ENCODE measurements at regions not wholly inside any gene's neighbourhood (a gene's known extent, or its start where the extent isn't known, plus 50 kb on each side); places are given as distances from the start of the nearest gene placed in this dataset.

DNA sequence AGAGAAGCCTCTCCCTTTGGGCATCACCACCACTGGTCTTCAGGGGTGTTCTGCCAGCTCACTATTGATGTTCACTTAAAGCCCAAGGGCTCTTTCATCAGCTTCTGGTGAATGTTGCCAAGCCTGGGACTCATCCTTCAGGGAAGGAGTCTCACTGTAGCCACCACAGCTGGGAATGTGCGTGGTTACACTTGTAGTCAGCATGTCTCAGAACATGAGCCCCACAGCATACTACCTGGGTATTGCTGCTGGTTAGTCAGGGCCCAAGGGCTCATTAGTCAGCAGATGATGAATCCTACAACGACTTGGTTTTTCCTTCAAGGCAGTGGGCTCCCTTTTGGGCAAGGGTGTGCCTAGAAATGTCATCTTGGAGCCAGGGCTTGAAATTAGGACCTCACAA lies 412.9 kb downstream of the VGLL3 start:
- TF ChIP-seq, protein P1, sequence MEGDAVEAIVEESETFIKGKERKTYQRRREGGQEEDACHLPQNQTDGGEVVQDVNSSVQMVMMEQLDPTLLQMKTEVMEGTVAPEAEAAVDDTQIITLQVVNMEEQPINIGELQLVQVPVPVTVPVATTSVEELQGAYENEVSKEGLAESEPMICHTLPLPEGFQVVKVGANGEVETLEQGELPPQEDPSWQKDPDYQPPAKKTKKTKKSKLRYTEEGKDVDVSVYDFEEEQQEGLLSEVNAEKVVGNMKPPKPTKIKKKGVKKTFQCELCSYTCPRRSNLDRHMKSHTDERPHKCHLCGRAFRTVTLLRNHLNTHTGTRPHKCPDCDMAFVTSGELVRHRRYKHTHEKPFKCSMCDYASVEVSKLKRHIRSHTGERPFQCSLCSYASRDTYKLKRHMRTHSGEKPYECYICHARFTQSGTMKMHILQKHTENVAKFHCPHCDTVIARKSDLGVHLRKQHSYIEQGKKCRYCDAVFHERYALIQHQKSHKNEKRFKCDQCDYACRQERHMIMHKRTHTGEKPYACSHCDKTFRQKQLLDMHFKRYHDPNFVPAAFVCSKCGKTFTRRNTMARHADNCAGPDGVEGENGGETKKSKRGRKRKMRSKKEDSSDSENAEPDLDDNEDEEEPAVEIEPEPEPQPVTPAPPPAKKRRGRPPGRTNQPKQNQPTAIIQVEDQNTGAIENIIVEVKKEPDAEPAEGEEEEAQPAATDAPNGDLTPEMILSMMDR (conservative IDR thresholded peaks at IDR 0.05; ENCODE audit: low read depth, low read length), result no peak
- DNase-seq (ENCODE audit: low read depth), result no peak
- H3K4me3 ChIP-seq (ENCODE audit: low read depth, low read length), result no peak overlapping the region

GRCh38 chr3:86563400-86563970 lies 427.5 kb downstream of the VGLL3 start:
- H3K4me3 ChIP-seq (ENCODE audit: low read depth, low read length), result no peak overlapping the region
- no peak for DNase-seq (ENCODE audit: low read depth)
- TF ChIP-seq, protein P1 (conservative IDR thresholded peaks at IDR 0.05; ENCODE audit: low read depth, low read length), result peak; percentile 59

GRCh38 chr3:86562090-86562489 lies 428.9 kb downstream of the VGLL3 start:
- TF ChIP-seq, protein P1 (conservative IDR thresholded peaks at IDR 0.05; ENCODE audit: low read depth, low read length), result no peak
- DNase-seq (ENCODE audit: low read depth), result no peak
- no peak overlapping the region for H3K4me3 ChIP-seq (ENCODE audit: low read depth, low read length)

GRCh38 chr3:86561215-86561614 lies 429.7 kb downstream of the VGLL3 start:
- no peak for DNase-seq (ENCODE audit: low read depth)
- TF ChIP-seq, protein P1 (conservative IDR thresholded peaks at IDR 0.05; ENCODE audit: low read depth, low read length), result no peak
- H3K4me3 ChIP-seq (ENCODE audit: low read depth, low read length), result no peak overlapping the region

GRCh38 chr3:86554383-86554782 lies 436.6 kb downstream of the VGLL3 start:
- no peak overlapping the region for H3K4me3 ChIP-seq (ENCODE audit: low read depth, low read length)
- no peak for DNase-seq (ENCODE audit: low read depth)
- TF ChIP-seq, protein P1 (conservative IDR thresholded peaks at IDR 0.05; ENCODE audit: low read depth, low read length), result no peak

GRCh38 chr3:86547692-86548091 lies 443.3 kb downstream of the VGLL3 start:
- DNase-seq (ENCODE audit: low read depth), result no peak
- no peak overlapping the region for H3K4me3 ChIP-seq (ENCODE audit: low read depth, low read length)
- TF ChIP-seq, protein P1 (conservative IDR thresholded peaks at IDR 0.05; ENCODE audit: low read depth, low read length), result no peak

GRCh38 chr3:86537171-86537570 lies 453.8 kb downstream of the VGLL3 start:
- TF ChIP-seq, protein P1 (conservative IDR thresholded peaks at IDR 0.05; ENCODE audit: low read depth, low read length), result no peak
- H3K4me3 ChIP-seq (ENCODE audit: low read depth, low read length), result no peak overlapping the region
- DNase-seq (ENCODE audit: low read depth), result no peak
